Endothelial cell of umbilical vein (primary cell): ENCODE measurements at regions not wholly inside any gene's neighbourhood (a gene's known extent, or its start where the extent isn't known, plus 50 kb on each side); places are given as distances from the start of the nearest gene placed in this dataset.

Experiments used
- GATA2 ChIP-seq: IDR thresholded peaks from 2 replicates; pipeline ENCODE4 v1.7.0; 2011; ENCODE audit warnings: low read depth, mild to moderate bottlenecking, moderate library complexity, mixed read lengths, low read length; ENCODE audit not compliant: insufficient read length, insufficient read depth
- JUN ChIP-seq: IDR thresholded peaks from 2 replicates; pipeline ENCODE4 v1.6.1; 2011; ENCODE audit warnings: borderline replicate concordance, low read depth; ENCODE audit not compliant: insufficient read length, insufficient read depth
- POLR2A ChIP-seq: IDR thresholded peaks from 2 replicates; pipeline ENCODE4 v1.6.1; 2012; ENCODE audit warnings: low read depth, mild to moderate bottlenecking, control low read depth, low read length
- TF ChIP-seq, protein P1 (sequence below), 2 donors: IDR thresholded peaks; 1 replicate in 1 of 2; 2 replicates in 1 of 2; pipeline ENCODE4 v1.5.1; 2011; ENCODE audit warnings: low read length in 2 of 2, mild to moderate bottlenecking in 2 of 2, moderate library complexity in 2 of 2, control low read depth in 1 of 2, inconsistent platforms in 1 of 2, low read depth in 1 of 2; ENCODE audit not compliant: insufficient read depth in 1 of 2; ENCODE audit errors: extremely low read depth in 1 of 2

DNA sequence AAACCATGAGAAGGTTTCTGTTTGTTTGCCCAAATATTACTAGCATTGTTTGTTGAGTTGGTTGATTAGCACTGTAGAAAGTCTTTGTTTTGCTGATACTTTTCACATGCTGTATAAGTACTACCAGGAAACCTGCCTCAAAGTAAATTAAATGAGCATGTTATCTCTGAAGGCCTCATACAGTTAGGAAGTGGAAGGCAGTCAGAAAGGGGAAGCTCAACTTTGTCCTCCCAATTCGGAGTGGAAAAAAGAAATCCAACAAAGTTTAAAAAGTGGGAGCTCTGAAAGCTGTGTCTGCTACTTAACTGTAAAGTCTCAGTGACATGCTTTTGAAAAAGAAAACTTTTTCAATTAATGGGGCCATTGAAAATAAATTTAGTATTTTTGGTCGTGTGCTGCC, 188.3 kb upstream of the BLID start:
- TF ChIP-seq JUN (no peak), POLR2A (no peak), GATA2 (no peak)
- TF ChIP-seq, protein P1, sequence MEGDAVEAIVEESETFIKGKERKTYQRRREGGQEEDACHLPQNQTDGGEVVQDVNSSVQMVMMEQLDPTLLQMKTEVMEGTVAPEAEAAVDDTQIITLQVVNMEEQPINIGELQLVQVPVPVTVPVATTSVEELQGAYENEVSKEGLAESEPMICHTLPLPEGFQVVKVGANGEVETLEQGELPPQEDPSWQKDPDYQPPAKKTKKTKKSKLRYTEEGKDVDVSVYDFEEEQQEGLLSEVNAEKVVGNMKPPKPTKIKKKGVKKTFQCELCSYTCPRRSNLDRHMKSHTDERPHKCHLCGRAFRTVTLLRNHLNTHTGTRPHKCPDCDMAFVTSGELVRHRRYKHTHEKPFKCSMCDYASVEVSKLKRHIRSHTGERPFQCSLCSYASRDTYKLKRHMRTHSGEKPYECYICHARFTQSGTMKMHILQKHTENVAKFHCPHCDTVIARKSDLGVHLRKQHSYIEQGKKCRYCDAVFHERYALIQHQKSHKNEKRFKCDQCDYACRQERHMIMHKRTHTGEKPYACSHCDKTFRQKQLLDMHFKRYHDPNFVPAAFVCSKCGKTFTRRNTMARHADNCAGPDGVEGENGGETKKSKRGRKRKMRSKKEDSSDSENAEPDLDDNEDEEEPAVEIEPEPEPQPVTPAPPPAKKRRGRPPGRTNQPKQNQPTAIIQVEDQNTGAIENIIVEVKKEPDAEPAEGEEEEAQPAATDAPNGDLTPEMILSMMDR (IDR thresholded peaks at IDR 0.05; ENCODE audit: extremely low read depth in 1 of 2, insufficient read depth in 1 of 2, low read depth in 1 of 2, low read length in 2 of 2): no peak
